DND-41 (cell line): ENCODE measurements at regions not wholly inside any gene's neighbourhood (a gene's known extent, or its start where the extent isn't known, plus 50 kb on each side); places are given as distances from the start of the nearest gene placed in this dataset.

Experiments used
- EZH2 ChIP-seq: IDR thresholded peaks from 3 replicates; pipeline ENCODE4 v1.6.1; 2012; ENCODE audit warnings: borderline replicate concordance, low read depth, mild to moderate bottlenecking, moderate library complexity, low read length, inconsistent platforms; ENCODE audit not compliant: severe bottlenecking
- TF ChIP-seq, protein P1 (sequence below): IDR thresholded peaks from 2 replicates; pipeline ENCODE4 v1.5.1; 2012; ENCODE audit warnings: borderline replicate concordance, low read length, moderate library complexity, mild to moderate bottlenecking; ENCODE audit not compliant: poor library complexity, severe bottlenecking; ENCODE audit errors: extremely low read depth

DNA sequence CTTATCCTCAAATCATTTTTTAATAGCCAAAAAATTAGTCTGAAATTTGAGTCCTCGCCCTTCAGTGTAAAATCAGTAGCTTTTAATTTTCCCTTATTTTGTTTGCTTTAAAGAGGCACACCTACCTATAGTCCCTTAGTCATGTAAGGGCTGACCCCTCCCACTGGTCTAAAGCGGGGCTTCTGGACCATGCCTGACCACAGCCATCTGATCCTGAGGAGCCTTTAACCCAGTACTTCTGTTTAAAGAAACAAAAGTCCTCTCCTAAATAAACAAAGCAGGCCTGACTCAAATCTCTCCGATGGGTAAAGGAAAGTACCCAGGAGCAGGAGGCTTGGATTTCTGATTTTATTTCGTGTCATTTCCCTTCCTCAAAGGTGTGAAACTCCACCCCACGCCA, 92.0 kb upstream of the CCL2 start:
- TF ChIP-seq, protein P1, sequence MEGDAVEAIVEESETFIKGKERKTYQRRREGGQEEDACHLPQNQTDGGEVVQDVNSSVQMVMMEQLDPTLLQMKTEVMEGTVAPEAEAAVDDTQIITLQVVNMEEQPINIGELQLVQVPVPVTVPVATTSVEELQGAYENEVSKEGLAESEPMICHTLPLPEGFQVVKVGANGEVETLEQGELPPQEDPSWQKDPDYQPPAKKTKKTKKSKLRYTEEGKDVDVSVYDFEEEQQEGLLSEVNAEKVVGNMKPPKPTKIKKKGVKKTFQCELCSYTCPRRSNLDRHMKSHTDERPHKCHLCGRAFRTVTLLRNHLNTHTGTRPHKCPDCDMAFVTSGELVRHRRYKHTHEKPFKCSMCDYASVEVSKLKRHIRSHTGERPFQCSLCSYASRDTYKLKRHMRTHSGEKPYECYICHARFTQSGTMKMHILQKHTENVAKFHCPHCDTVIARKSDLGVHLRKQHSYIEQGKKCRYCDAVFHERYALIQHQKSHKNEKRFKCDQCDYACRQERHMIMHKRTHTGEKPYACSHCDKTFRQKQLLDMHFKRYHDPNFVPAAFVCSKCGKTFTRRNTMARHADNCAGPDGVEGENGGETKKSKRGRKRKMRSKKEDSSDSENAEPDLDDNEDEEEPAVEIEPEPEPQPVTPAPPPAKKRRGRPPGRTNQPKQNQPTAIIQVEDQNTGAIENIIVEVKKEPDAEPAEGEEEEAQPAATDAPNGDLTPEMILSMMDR = no peak
- no peak for TF ChIP-seq EZH2
